Panc1 (cell line): ENCODE measurements at regions not wholly inside any gene's neighbourhood (a gene's known extent, or its start where the extent isn't known, plus 50 kb on each side); places are given as distances from the start of the nearest gene placed in this dataset.
"Not testable (repeated sequence)": the region's sequence is repeated elsewhere in the genome, so short reads cannot be mapped to it uniquely, and the experiment has no call there.

Source experiments
- ATAC-seq: fragments of 200-7000 bp; cut with Tn5 transposase; 2 replicates; pipeline ENCODE4 v1.9.1; 2020; ENCODE audit warnings: mild to moderate bottlenecking, moderate library complexity
- BruUV-seq: library from RNA; stranded (reverse); fragments of 400-500 nt; replicated peaks from 2 replicates; lab custom pipeline; 2021; lab: Mats Ljungman, UMichigan
- CTCF ChIA-PET: fragments of 300-600 bp; sonication (Branson Sonifier 250); formaldehyde crosslinking; loops from one replicate; lab custom pipeline; 2022; ENCODE audit warnings: antibody characterized with exemption; lab: Charles Lee
- POLR2A ChIA-PET: fragments of 300-600 bp; sonication (Branson Sonifier 250); formaldehyde crosslinking; loops from one replicate; lab custom pipeline; 2022; ENCODE audit warnings: antibody characterized with exemption; lab: Charles Lee
- DNase-seq: peaks from one replicate; pipeline ENCODE4 v3.0.0-alpha.2; 2010; ENCODE audit warnings: low read depth, low spot score
- H3K27ac ChIP-seq: 2 replicates; pipeline ENCODE4 v1.5.1; 2011; ENCODE audit warnings: mild to moderate bottlenecking, low read length, inconsistent platforms
- H3K27me3 ChIP-seq: fragments of 200-500 bp; sonication (Bioruptor generic); 2 replicates; pipeline ENCODE4 v1.6.0; 2014; ENCODE audit warnings: low read length, inconsistent platforms; ENCODE audit not compliant: control insufficient read depth, insufficient read depth
- H3K36me3 ChIP-seq: fragments of 200-500 bp; sonication (Bioruptor generic); 2 replicates; pipeline ENCODE4 v1.5.1; 2014; ENCODE audit warnings: inconsistent platforms, mild to moderate bottlenecking, low read length, moderate library complexity; ENCODE audit not compliant: control insufficient read depth, insufficient read depth
- H3K4me1 ChIP-seq: 2 replicates; pipeline ENCODE4 v1.5.1; 2011; ENCODE audit warnings: inconsistent platforms, mild to moderate bottlenecking, low read length, moderate library complexity; ENCODE audit not compliant: control insufficient read depth, insufficient read depth
- H3K4me3 ChIP-seq, 2 experiments: 2 replicates each; pipeline ENCODE4 v1.5.1; 2011 to 2012; ENCODE audit warnings: low read depth in 2 of 2, low read length in 2 of 2, mild to moderate bottlenecking in 2 of 2, inconsistent platforms in 1 of 2, moderate library complexity in 1 of 2
- H3K9me3 ChIP-seq: fragments of 200-500 bp; sonication (Bioruptor generic); 2 replicates; pipeline ENCODE4 v1.5.1; 2014; ENCODE audit warnings: low read depth, mild to moderate bottlenecking, inconsistent platforms, low read length, moderate library complexity; ENCODE audit not compliant: control insufficient read depth, insufficient read depth
- CTCF ChIP-seq: fragments of 450-650 bp; IDR thresholded peaks from 2 replicates; pipeline ENCODE4 v1.5.1; 2017; ENCODE audit warnings: mild to moderate bottlenecking
- POLR2AphosphoS5 ChIP-seq: IDR thresholded peaks from 2 replicates; pipeline ENCODE4 v1.6.1; 2012; ENCODE audit warnings: mild to moderate bottlenecking, low read depth, low read length, moderate library complexity
- SIN3A ChIP-seq: IDR thresholded peaks from 2 replicates; pipeline ENCODE4 v1.6.1; 2012; ENCODE audit warnings: low read depth, mild to moderate bottlenecking, low read length, moderate library complexity, borderline replicate concordance; ENCODE audit not compliant: insufficient read depth
- TCF7L2 ChIP-seq: IDR thresholded peaks from 2 replicates; pipeline ENCODE4 v1.6.1; 2011; ENCODE audit warnings: mild to moderate bottlenecking, low read depth, low read length, inconsistent platforms
- in situ Hi-C: cut with HindIII; loops from 2 replicates; pipeline ENCODE4 v1.10.0; 2016; ENCODE audit warnings: low sequenced_read_pairs, low pct_unique_long_range_greater_than_20kb
- intact Hi-C: fragments of 100-400 bp; cut with micrococcal nuclease; formaldehyde crosslinking; loops from one replicate; pipeline ENCODE4 v1.10.0; 2022; ENCODE audit not compliant: unreplicated experiment
- TF ChIP-seq, protein P1 (sequence below), 2 experiments: IDR thresholded peaks; 2 replicates each; pipeline ENCODE4 v1.6.1; 2011 to 2012; ENCODE audit warnings: low read depth in 2 of 2, control low read depth in 1 of 2, low read length in 1 of 2, mild to moderate bottlenecking in 1 of 2, moderate library complexity in 1 of 2; ENCODE audit not compliant: insufficient read depth in 1 of 2

GRCh38 chr1:221576268-221576667 lies 165.6 kb downstream of the DUSP10 start:
- intact Hi-C loops = no loop called here
- POLR2A ChIA-PET = no interaction called here

GRCh38 chr1:221583465-221583864 lies 158.4 kb downstream of the DUSP10 start:
- TF ChIP-seq CTCF (no peak), POLR2AphosphoS5 (no peak), TCF7L2 (no peak), SIN3A (no peak)
- TF ChIP-seq, protein P1, sequence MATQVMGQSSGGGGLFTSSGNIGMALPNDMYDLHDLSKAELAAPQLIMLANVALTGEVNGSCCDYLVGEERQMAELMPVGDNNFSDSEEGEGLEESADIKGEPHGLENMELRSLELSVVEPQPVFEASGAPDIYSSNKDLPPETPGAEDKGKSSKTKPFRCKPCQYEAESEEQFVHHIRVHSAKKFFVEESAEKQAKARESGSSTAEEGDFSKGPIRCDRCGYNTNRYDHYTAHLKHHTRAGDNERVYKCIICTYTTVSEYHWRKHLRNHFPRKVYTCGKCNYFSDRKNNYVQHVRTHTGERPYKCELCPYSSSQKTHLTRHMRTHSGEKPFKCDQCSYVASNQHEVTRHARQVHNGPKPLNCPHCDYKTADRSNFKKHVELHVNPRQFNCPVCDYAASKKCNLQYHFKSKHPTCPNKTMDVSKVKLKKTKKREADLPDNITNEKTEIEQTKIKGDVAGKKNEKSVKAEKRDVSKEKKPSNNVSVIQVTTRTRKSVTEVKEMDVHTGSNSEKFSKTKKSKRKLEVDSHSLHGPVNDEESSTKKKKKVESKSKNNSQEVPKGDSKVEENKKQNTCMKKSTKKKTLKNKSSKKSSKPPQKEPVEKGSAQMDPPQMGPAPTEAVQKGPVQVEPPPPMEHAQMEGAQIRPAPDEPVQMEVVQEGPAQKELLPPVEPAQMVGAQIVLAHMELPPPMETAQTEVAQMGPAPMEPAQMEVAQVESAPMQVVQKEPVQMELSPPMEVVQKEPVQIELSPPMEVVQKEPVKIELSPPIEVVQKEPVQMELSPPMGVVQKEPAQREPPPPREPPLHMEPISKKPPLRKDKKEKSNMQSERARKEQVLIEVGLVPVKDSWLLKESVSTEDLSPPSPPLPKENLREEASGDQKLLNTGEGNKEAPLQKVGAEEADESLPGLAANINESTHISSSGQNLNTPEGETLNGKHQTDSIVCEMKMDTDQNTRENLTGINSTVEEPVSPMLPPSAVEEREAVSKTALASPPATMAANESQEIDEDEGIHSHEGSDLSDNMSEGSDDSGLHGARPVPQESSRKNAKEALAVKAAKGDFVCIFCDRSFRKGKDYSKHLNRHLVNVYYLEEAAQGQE (IDR thresholded peaks at IDR 0.05; ENCODE audit: insufficient read depth in 1 of 2, low read depth in 2 of 2, low read length in 1 of 2) = no peak
- Histone ChIP-seq H3K4me1 (no peaks in the 10 kb centered on the region), H3K27me3 (no peaks in the 10 kb centered on the region), H3K27ac (no peak overlapping the region), H3K9me3 (no peaks in the 10 kb centered on the region; the same call in 1 of the 2 replicates), H3K4me3 (no peak overlapping the region), H3K36me3 (no peaks in the 10 kb centered on the region; the same call in 1 of the 2 replicates)
- no peak for DNase-seq
- POLR2A ChIA-PET = no interaction called here
- in situ Hi-C loops (no loop called here), intact Hi-C loops (no loop called here)
- BruUV-seq = no TSS peak
- ATAC-seq = no peak
- CTCF ChIA-PET = no interaction called here

More at GRCh38 chr1:221576268-221576667, 165.6 kb downstream of the DUSP10 start:
- Histone ChIP-seq H3K27ac (no peak overlapping the region), H3K36me3 (no peaks in the 10 kb centered on the region), H3K9me3 (no peaks in the 10 kb centered on the region), H3K4me3 (no peak overlapping the region), H3K27me3 (no peaks in the 10 kb centered on the region), H3K4me1 (no peaks in the 10 kb centered on the region)
- BruUV-seq = no TSS peak
- TF ChIP-seq SIN3A = no peak
- TF ChIP-seq POLR2AphosphoS5 = no peak
- in situ Hi-C loops = no loop called here
- ATAC-seq (no peak), DNase-seq (no peak)
- CTCF ChIA-PET = no interaction called here

- H3K4me3 ChIP-seq, in situ Hi-C loops, intact Hi-C loops, H3K9me3 ChIP-seq, POLR2A ChIA-PET, ATAC-seq, H3K27ac ChIP-seq, H3K36me3 ChIP-seq, BruUV-seq, H3K4me1 ChIP-seq, H3K27me3 ChIP-seq, DNase-seq, CTCF ChIA-PET: not testable (repeated sequence)
Observed at GRCh38 chr1:221587013-221587412, 154.9 kb downstream of the DUSP10 start.

DNA sequence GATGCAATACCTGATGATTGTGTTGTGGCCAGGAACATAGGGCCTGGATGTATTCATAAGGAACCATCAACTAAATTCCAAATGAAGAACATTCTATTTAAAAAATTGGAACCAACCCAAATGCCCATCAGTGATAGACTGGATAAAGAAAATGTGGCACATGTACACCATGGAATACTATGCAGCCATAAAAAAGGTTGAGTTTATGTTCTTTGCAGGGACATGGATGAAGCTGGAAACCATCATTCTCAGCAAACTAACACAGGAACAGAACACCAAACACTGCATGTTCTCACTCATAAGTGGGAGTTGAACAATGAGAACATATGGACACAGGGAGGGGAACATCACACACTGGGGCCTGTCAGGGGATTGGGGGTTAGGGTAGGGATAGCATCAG lies 150.6 kb downstream of the DUSP10 start:
- DNase-seq, in situ Hi-C loops, POLR2A ChIA-PET, BruUV-seq, H3K27me3 ChIP-seq, CTCF ChIA-PET, H3K4me1 ChIP-seq, H3K36me3 ChIP-seq, ATAC-seq, H3K4me3 ChIP-seq, H3K9me3 ChIP-seq, H3K27ac ChIP-seq, intact Hi-C loops: not testable (repeated sequence)
